Adrenal gland (tissue), 9 donors: ENCODE measurements at regions not wholly inside any gene's neighbourhood (a gene's known extent, or its start where the extent isn't known, plus 50 kb on each side); places are given as distances from the start of the nearest gene placed in this dataset.

Source experiments
- DNase-seq, 7 donors: peaks; one replicate each; pipeline ENCODE4 v3.0.0-alpha.2; 2019 to 2020
- H3K27ac ChIP-seq, 5 donors: fragments of 200-600 bp; sonication (generic) in 4 of 5; 1 replicate in 3 of 5; 2 replicates in 2 of 5; pipeline versions ENCODE4 v1.5.1 to v1.8.0; 2016 to 2020; ENCODE audit warnings: mild to moderate bottlenecking in 1 of 5
- H3K27me3 ChIP-seq: fragments of 200-600 bp; 2 replicates; pipeline ENCODE4 v1.8.0; 2021
- H3K36me3 ChIP-seq, 2 donors: fragments of 200-600 bp; replicated peaks in 1 of 2; 1 replicate in 1 of 2; 2 replicates in 1 of 2; pipeline versions ENCODE4 v1.5.1 to v1.8.0; 2018 to 2022
- H3K4me1 ChIP-seq, 2 donors: fragments of 200-600 bp; replicated peaks in 1 of 2; 1 replicate in 1 of 2; 2 replicates in 1 of 2; pipeline versions ENCODE4 v1.5.1 to v1.8.0; 2018 to 2021
- H3K4me3 ChIP-seq, 4 donors: fragments of 200-600 bp; sonication (generic) in 3 of 4; one replicate each; pipeline ENCODE4 v1.5.1; 2016 to 2018
- H3K9me3 ChIP-seq, 3 donors: fragments of 200-600 bp; sonication (generic) in 1 of 3; replicated peaks in 1 of 3; 1 replicate in 2 of 3; 2 replicates in 1 of 3; pipeline versions ENCODE4 v1.5.1 to v1.8.0; 2016 to 2021
- CTCF ChIP-seq, 6 experiments: fragments of 450-650 bp in 4 of 6; fragments of 200-600 bp in 2 of 6; sonication (generic) in 1 of 6; IDR thresholded peaks; 1 replicate in 5 of 6; 2 replicates in 1 of 6; pipeline versions ENCODE4 v1.5.1 to v1.8.0; 2016 to 2021; ENCODE audit warnings: antibody characterized with exemption in 6 of 6, mild to moderate bottlenecking in 2 of 6, moderate library complexity in 1 of 6
- POLR2A ChIP-seq, 2 donors: fragments of 450-650 bp; IDR thresholded peaks; one replicate each; pipeline ENCODE4 v1.6.1; 2017; ENCODE audit warnings: antibody characterized with exemption in 2 of 2, mild to moderate bottlenecking in 2 of 2, moderate library complexity in 1 of 2
- WGBS, 4 donors: extraction: QIAGEN DNeasy Blood & Tissue Kit in 2 of 4; methylation state at CpG; one replicate each; pipeline versions ENCODE4 v1.1.5 to v1.1.7; 2013 to 2017; 5-methylcytosine and 5-hydroxymethylcytosine counted together
- intact Hi-C, 2 donors: fragments of 100-400 bp; cut with DNase I; formaldehyde crosslinking; loops; one replicate each; pipeline versions ENCODE4 v1.14.1 to v1.15.0; 2022 to 2023
- donor health status: healthy with polysubstance abuse.
- donor health status: Bipolar disorder and iron deficiency.
- donor health status: DM: yes; HTN: yes; CAD: no.
- donor health status: DM: no; HTN: no; CAD: no.
- donor health status: DM: no; HTN: no; CAD: no.

GRCh38 chr1:106659490-106660244 is 396.8 kb upstream of the PRMT6 start:
- H3K36me3 ChIP-seq = no peaks in the 10 kb centered on the region
- DNase-seq = no peak

GRCh38 chr1:106675558-106675957 is 380.9 kb upstream of the PRMT6 start:
- H3K27me3 ChIP-seq = no peaks in the 10 kb centered on the region
- H3K27ac ChIP-seq = no peak overlapping the region
- H3K4me3 ChIP-seq = no peak overlapping the region
- H3K9me3 ChIP-seq = peaks cover 0 to 6% (median 0%) of the 10 kb centered on the region in 3 donors
- no peaks in the 10 kb centered on the region for H3K36me3 ChIP-seq
- 59 to 80% (median 67%) methylated on average over 1 of the region's 1 CpG for WGBS, 4 donors
- intact Hi-C loops = no loop called here
- no peak for DNase-seq
- no peaks in the 10 kb centered on the region for H3K4me1 ChIP-seq
- TF ChIP-seq CTCF (IDR thresholded peaks at IDR 0.05) (no peak), POLR2A (IDR thresholded peaks at IDR 0.05) (no peak)

More at GRCh38 chr1:106659490-106660244, 396.8 kb upstream of the PRMT6 start:
- no peaks in the 10 kb centered on the region for H3K27me3 ChIP-seq
- H3K27ac ChIP-seq = no peak overlapping the region
- H3K4me3 ChIP-seq = no peak overlapping the region
- H3K9me3 ChIP-seq = no peaks in the 10 kb centered on the region
- TF ChIP-seq CTCF (IDR thresholded peaks at IDR 0.05) (no peak), POLR2A (IDR thresholded peaks at IDR 0.05) (no peak)
- intact Hi-C loops = no loop called here
- no peaks in the 10 kb centered on the region for H3K4me1 ChIP-seq
- WGBS, 4 donors = 66 to 80% (median 72%) methylated on average over 5 to 6 of the region's 6 CpGs

- no peaks in the 10 kb centered on the region for H3K4me1 ChIP-seq
- no peak overlapping the region for H3K4me3 ChIP-seq
- H3K27ac ChIP-seq = no peak overlapping the region
- H3K27me3 ChIP-seq = no peaks in the 10 kb centered on the region
- intact Hi-C loops = no loop called here
- WGBS, 4 donors = 41 to 53% (median 46%) methylated on average over 2 of the region's 2 CpGs
- TF ChIP-seq CTCF (IDR thresholded peaks at IDR 0.05) = no peak
- TF ChIP-seq POLR2A (IDR thresholded peaks at IDR 0.05) = no peak
- no peaks in the 10 kb centered on the region for H3K36me3 ChIP-seq
- no peak for DNase-seq
- peaks cover 0 to 6% (median 0%) of the 10 kb centered on the region in 3 donors for H3K9me3 ChIP-seq
Observed at GRCh38 chr1:106676021-106676420, 380.5 kb upstream of the PRMT6 start.

- Histone ChIP-seq H3K4me3 (no peak overlapping the region), H3K9me3 (peaks cover 0 to 6% (median 0%) of the 10 kb centered on the region in 3 donors)
- WGBS, 4 donors = 70 to 75% (median 73%) methylated on average over 3 of the region's 3 CpGs
Observed at GRCh38 chr1:106677181-106677580, 379.3 kb upstream of the PRMT6 start.

More at GRCh38 chr1:106677181-106677580, 379.3 kb upstream of the PRMT6 start:
- Histone ChIP-seq H3K27ac (no peak overlapping the region), H3K4me1 (no peaks in the 10 kb centered on the region), H3K36me3 (no peaks in the 10 kb centered on the region), H3K27me3 (no peaks in the 10 kb centered on the region)
- TF ChIP-seq POLR2A (IDR thresholded peaks at IDR 0.05) (no peak), CTCF (IDR thresholded peaks at IDR 0.05) (no peak)
- no peak for DNase-seq
- intact Hi-C loops = no loop called here
